Suppressor macrophage treated with lipopolysaccharide for 4 hours (primary cell): ENCODE measurements at regions not wholly inside any gene's neighbourhood (a gene's known extent, or its start where the extent isn't known, plus 50 kb on each side); places are given as distances from the start of the nearest gene placed in this dataset.

Experiments
- DNase-seq: peaks from one replicate; pipeline ENCODE4 v3.0.0-alpha.2; 2020

GRCh38 chr5:74073257-74073656, 447.3 kb downstream of the ARHGEF28 start:
- DNase-seq, result no peak

- no peak for DNase-seq
Observed at GRCh38 chr5:74072646-74073045, 446.6 kb downstream of the ARHGEF28 start.

- DNase-seq, result no peak
Observed at GRCh38 chr5:74070766-74071165, 444.8 kb downstream of the ARHGEF28 start.

GRCh38 chr5:74069741-74070140, 443.7 kb downstream of the ARHGEF28 start:
- no peak for DNase-seq

GRCh38 chr5:74067748-74068541, 441.9 kb downstream of the ARHGEF28 start:
- no peak for DNase-seq

- DNase-seq, result no peak
Observed at GRCh38 chr5:74064911-74065310, 438.9 kb downstream of the ARHGEF28 start.

- no peak for DNase-seq
Observed at GRCh38 chr5:74064225-74064624, 438.2 kb downstream of the ARHGEF28 start.

GRCh38 chr5:74063821-74064220, 437.8 kb downstream of the ARHGEF28 start:
- peak; percentile 76 for DNase-seq

- DNase-seq, result no peak
Observed at GRCh38 chr5:74063346-74063745, 437.4 kb downstream of the ARHGEF28 start.

- no peak for DNase-seq
Observed at GRCh38 chr5:74061292-74061691, 435.3 kb downstream of the ARHGEF28 start.

- no peak for DNase-seq
Observed at GRCh38 chr5:74059706-74060105, 433.7 kb downstream of the ARHGEF28 start.

- no peak for DNase-seq
Observed at GRCh38 chr5:74056789-74057164, 430.8 kb downstream of the ARHGEF28 start.

- no peak for DNase-seq
Observed at GRCh38 chr5:74056107-74056788, 430.3 kb downstream of the ARHGEF28 start.

- DNase-seq, result no peak
Observed at GRCh38 chr5:74055486-74056106, 429.6 kb downstream of the ARHGEF28 start.

- DNase-seq, result no peak
Observed at GRCh38 chr5:74054641-74055421, 428.8 kb downstream of the ARHGEF28 start.

- DNase-seq, result no peak
Observed at GRCh38 chr5:74054139-74054538, 428.1 kb downstream of the ARHGEF28 start.

- no peak for DNase-seq
Observed at GRCh38 chr5:74052441-74053221, 426.6 kb downstream of the ARHGEF28 start.

GRCh38 chr5:74051076-74051475, 425.1 kb downstream of the ARHGEF28 start:
- no peak for DNase-seq

- DNase-seq, result no peak
Observed at GRCh38 chr5:74044936-74045335, 418.9 kb downstream of the ARHGEF28 start.

GRCh38 chr5:74042959-74043358, 417.0 kb downstream of the ARHGEF28 start:
- DNase-seq, result peak; percentile 8

GRCh38 chr5:74042559-74042958, 416.6 kb downstream of the ARHGEF28 start:
- DNase-seq, result no peak

- DNase-seq, result peak; percentile 35
Observed at GRCh38 chr5:74041913-74042312, 415.9 kb downstream of the ARHGEF28 start.
